T-cell (primary cell): ENCODE measurements at regions not wholly inside any gene's neighbourhood (a gene's known extent, or its start where the extent isn't known, plus 50 kb on each side); places are given as distances from the start of the nearest gene placed in this dataset.

Experiments used
- ATAC-seq, 4 experiments: fragments of 200-7000 bp in 3 of 4; fragments of 150-1000 bp in 1 of 4; cut with Tn5 transposase; replicated peaks in 1 of 4; 1 replicate in 3 of 4; 2 replicates in 1 of 4; pipeline ENCODE4 v1.10.0; 2021; ENCODE audit warnings: moderate library complexity in 3 of 4, mild to moderate bottlenecking in 2 of 4, moderate number of reproducible peaks in 1 of 4
- CTCF ChIA-PET, 2 donors: fragments of 300-600 bp; sonication (Branson Sonifier 250); formaldehyde crosslinking; loops; one replicate each; lab custom pipeline; 2022; ENCODE audit warnings: antibody characterized with exemption in 2 of 2; lab: Charles Lee
- POLR2A ChIA-PET, 2 donors: fragments of 300-600 bp; sonication (Branson Sonifier 250); formaldehyde crosslinking; loops; one replicate each; lab custom pipeline; 2022; ENCODE audit warnings: antibody characterized with exemption in 2 of 2; lab: Charles Lee
- DNase-seq, 35 experiments: peaks; one replicate each; pipeline versions ENCODE4 v3.0.0 to v3.0.0-alpha.2; 2013 to 2023
- H3K27ac ChIP-seq: one replicate; pipeline ENCODE4 v1.5.1; 2013; ENCODE audit warnings: low read length
- H3K27me3 ChIP-seq, 2 experiments: replicated peaks in 1 of 2; 1 replicate in 1 of 2; 2 replicates in 1 of 2; pipeline versions ENCODE4 v1.6.1 to v1.7.0; 2013; ENCODE audit warnings: low read length in 1 of 2, mixed read lengths in 1 of 2; ENCODE audit not compliant: control insufficient read depth in 2 of 2, insufficient read depth in 2 of 2; ENCODE audit errors: extremely low read depth in 1 of 2
- H3K36me3 ChIP-seq, 2 donors: 1 replicate in 1 of 2; 2 replicates in 1 of 2; pipeline versions ENCODE4 v1.6.1 to v1.7.0; 2013; ENCODE audit warnings: low read length in 1 of 2; ENCODE audit not compliant: control insufficient read depth in 2 of 2, insufficient read depth in 1 of 2; ENCODE audit errors: extremely low read depth in 1 of 2
- H3K4me1 ChIP-seq, 2 experiments: 1 replicate in 1 of 2; 2 replicates in 1 of 2; pipeline versions ENCODE4 v1.6.1 to v1.7.0; 2013; ENCODE audit warnings: low read length in 2 of 2, mixed read lengths in 1 of 2; ENCODE audit not compliant: insufficient read depth in 2 of 2, control insufficient read depth in 1 of 2; ENCODE audit errors: extremely low read depth in 1 of 2
- H3K4me3 ChIP-seq, 2 donors: 1 replicate in 1 of 2; 2 replicates in 1 of 2; pipeline versions ENCODE4 v1.5.1 to v1.7.0; 2013; ENCODE audit warnings: mild to moderate bottlenecking in 2 of 2, low read length in 1 of 2, moderate library complexity in 1 of 2; ENCODE audit not compliant: control insufficient read depth in 1 of 2; ENCODE audit errors: extremely low read depth in 1 of 2
- H3K9me3 ChIP-seq: 2 replicates; pipeline ENCODE4 v1.7.0; 2013
- H3K27ac Mint-ChIP-seq, 2 donors: one replicate each; pipeline ENCODE4 v1.8.0; 2020 to 2021; ENCODE audit warnings: mild to moderate bottlenecking in 2 of 2, mixed read lengths in 2 of 2
- H3K27me3 Mint-ChIP-seq, 2 donors: one replicate each; pipeline ENCODE4 v1.8.0; 2021 to 2022; ENCODE audit warnings: mixed read lengths in 2 of 2
- H3K36me3 Mint-ChIP-seq: one replicate; pipeline ENCODE4 v1.8.0; 2021; ENCODE audit warnings: mixed read lengths
- H3K4me1 Mint-ChIP-seq, 3 donors: one replicate each; pipeline ENCODE4 v1.8.0; 2020 to 2022; ENCODE audit warnings: mixed read lengths in 3 of 3, mild to moderate bottlenecking in 1 of 3
- H3K4me3 Mint-ChIP-seq, 3 donors: one replicate each; pipeline ENCODE4 v1.8.0; 2020 to 2022; ENCODE audit warnings: mild to moderate bottlenecking in 3 of 3, mixed read lengths in 3 of 3, moderate library complexity in 3 of 3
- H3K9me3 Mint-ChIP-seq, 3 donors: one replicate each; pipeline ENCODE4 v1.8.0; 2020 to 2022; ENCODE audit warnings: mixed read lengths in 3 of 3
- WGBS: methylation state at CpG from one replicate; pipeline ENCODE4 v1.1.5; 2013; ENCODE audit warnings: missing lambda C conversion rate; ENCODE audit not compliant: insufficient coverage; 5-methylcytosine and 5-hydroxymethylcytosine counted together

- Histone ChIP-seq H3K36me3 (no peaks in the 10 kb centered on the region), H3K27me3 (no peaks in the 10 kb centered on the region), H3K9me3 (no peaks in the 10 kb centered on the region), H3K27ac (no peak overlapping the region), H3K4me1 (no peaks in the 10 kb centered on the region), H3K4me3 (no peak overlapping the region)
- DNase-seq (no peak), ATAC-seq (no peak)
- no peak overlapping the region for H3K4me3 Mint-ChIP-seq
- 83% methylated on average over 2 of the region's 2 CpGs for WGBS
- ChIA-PET CTCF (no interaction called here), POLR2A (no interaction called here)
- H3K36me3 Mint-ChIP-seq: no peaks in the 10 kb centered on the region
- H3K27ac Mint-ChIP-seq: no peak overlapping the region
- no peaks in the 10 kb centered on the region for H3K4me1 Mint-ChIP-seq
- peaks cover 0 to 8% (median 6%) of the 10 kb centered on the region in 3 donors for H3K9me3 Mint-ChIP-seq
- H3K27me3 Mint-ChIP-seq: no peaks in the 10 kb centered on the region
These were observed 297.1 kb downstream of the NSUN3 start for GRCh38 chr3:94359996-94360395.

GRCh38 chr3:94360987-94361386 is 298.1 kb downstream of the NSUN3 start:
- no peak overlapping the region for H3K27ac Mint-ChIP-seq
- Histone ChIP-seq H3K36me3 (no peaks in the 10 kb centered on the region), H3K27me3 (no peaks in the 10 kb centered on the region), H3K4me1 (no peaks in the 10 kb centered on the region), H3K27ac (no peak overlapping the region), H3K4me3 (no peak overlapping the region), H3K9me3 (no peaks in the 10 kb centered on the region)
- H3K27me3 Mint-ChIP-seq: no peaks in the 10 kb centered on the region
- CTCF ChIA-PET: no interaction called here
- peaks cover 3 to 10% (median 6%) of the 10 kb centered on the region in 3 donors for H3K9me3 Mint-ChIP-seq
- no peaks in the 10 kb centered on the region for H3K4me1 Mint-ChIP-seq
- H3K4me3 Mint-ChIP-seq: no peak overlapping the region
- POLR2A ChIA-PET: interaction anchor here in 1 of 2 donors (0.7 kb wide), 1 partner anchor 117 kb away, joined by 3 read pairs; no protein-coding TSS in a partner anchor
- ATAC-seq: no peak
- DNase-seq: no peak
- no peaks in the 10 kb centered on the region for H3K36me3 Mint-ChIP-seq

GRCh38 chr3:94362393-94362792 is 299.5 kb downstream of the NSUN3 start:
- DNase-seq (no peak), ATAC-seq (no peak)
- Mint-ChIP-seq H3K4me3 (no peak overlapping the region), H3K27ac (no peak overlapping the region), H3K9me3 (peaks cover 5 to 12% (median 6%) of the 10 kb centered on the region in 3 donors), H3K36me3 (no peaks in the 10 kb centered on the region), H3K4me1 (no peaks in the 10 kb centered on the region), H3K27me3 (no peaks in the 10 kb centered on the region)
- Histone ChIP-seq H3K4me1 (no peaks in the 10 kb centered on the region), H3K9me3 (no peaks in the 10 kb centered on the region), H3K27me3 (no peaks in the 10 kb centered on the region), H3K4me3 (no peak overlapping the region), H3K27ac (no peak overlapping the region), H3K36me3 (no peaks in the 10 kb centered on the region)
- no CpG with 5 or more reads among the region's 4 CpGs for WGBS
- ChIA-PET CTCF (no interaction called here), POLR2A (no interaction called here)

- no peak overlapping the region for H3K27ac Mint-ChIP-seq
- no peak overlapping the region for H3K4me3 Mint-ChIP-seq
- H3K4me3 ChIP-seq: no peak overlapping the region
- H3K9me3 Mint-ChIP-seq: peaks cover under 1 to 19% (median 19%) of the 10 kb centered on the region in 3 donors
- H3K36me3 ChIP-seq: no peaks in the 10 kb centered on the region
- no peaks in the 10 kb centered on the region for H3K4me1 Mint-ChIP-seq
- ChIA-PET POLR2A (no interaction called here), CTCF (no interaction called here)
- H3K4me1 ChIP-seq: no peaks in the 10 kb centered on the region
- no peaks in the 10 kb centered on the region for H3K9me3 ChIP-seq
- WGBS: 100% methylated on average over 3 of the region's 3 CpGs
- H3K36me3 Mint-ChIP-seq: no peaks in the 10 kb centered on the region
- H3K27me3 Mint-ChIP-seq: no peaks in the 10 kb centered on the region
- H3K27me3 ChIP-seq: no peaks in the 10 kb centered on the region
- DNase-seq (no peak), ATAC-seq (no peak)
- H3K27ac ChIP-seq: no peak overlapping the region
These were observed 302.1 kb downstream of the NSUN3 start for GRCh38 chr3:94365006-94365405.

- H3K4me1 Mint-ChIP-seq: no peaks in the 10 kb centered on the region
- POLR2A ChIA-PET: no interaction called here
- peaks cover 7 to 24% (median 19%) of the 10 kb centered on the region in 3 donors for H3K9me3 Mint-ChIP-seq
- CTCF ChIA-PET: no interaction called here
- no peaks in the 10 kb centered on the region for H3K9me3 ChIP-seq
- H3K4me3 ChIP-seq: no peak overlapping the region
- no peaks in the 10 kb centered on the region for H3K4me1 ChIP-seq
- DNase-seq: no peak
- no peaks in the 10 kb centered on the region for H3K27me3 Mint-ChIP-seq
- H3K36me3 Mint-ChIP-seq: no peaks in the 10 kb centered on the region
- H3K36me3 ChIP-seq: no peaks in the 10 kb centered on the region
- ATAC-seq: no peak
- no peak overlapping the region for H3K4me3 Mint-ChIP-seq
- no peaks in the 10 kb centered on the region for H3K27me3 ChIP-seq
- H3K27ac Mint-ChIP-seq: no peak overlapping the region
- no peak overlapping the region for H3K27ac ChIP-seq
These were observed 309.2 kb downstream of the NSUN3 start for GRCh38 chr3:94372026-94372425.

GRCh38 chr3:94373456-94373855 is 310.6 kb downstream of the NSUN3 start:
- ChIA-PET CTCF (no interaction called here), POLR2A (no interaction called here)
- H3K36me3 Mint-ChIP-seq: no peaks in the 10 kb centered on the region
- Histone ChIP-seq H3K4me1 (no peaks in the 10 kb centered on the region), H3K27ac (no peak overlapping the region), H3K9me3 (no peaks in the 10 kb centered on the region), H3K36me3 (no peaks in the 10 kb centered on the region), H3K27me3 (no peaks in the 10 kb centered on the region), H3K4me3 (no peak overlapping the region)
- no peak overlapping the region for H3K27ac Mint-ChIP-seq
- H3K4me3 Mint-ChIP-seq: no peak overlapping the region
- no peaks in the 10 kb centered on the region for H3K4me1 Mint-ChIP-seq
- no peaks in the 10 kb centered on the region for H3K27me3 Mint-ChIP-seq
- DNase-seq (no peak), ATAC-seq (no peak)
- peaks cover 11 to 24% (median 16%) of the 10 kb centered on the region in 3 donors for H3K9me3 Mint-ChIP-seq

- Mint-ChIP-seq H3K27ac (no peak overlapping the region), H3K4me3 (no peak overlapping the region), H3K4me1 (no peaks in the 10 kb centered on the region), H3K36me3 (no peaks in the 10 kb centered on the region), H3K27me3 (no peaks in the 10 kb centered on the region), H3K9me3 (peaks cover 11 to 13% (median 13%) of the 10 kb centered on the region in 3 donors)
- Histone ChIP-seq H3K27me3 (no peaks in the 10 kb centered on the region), H3K4me3 (no peak overlapping the region), H3K36me3 (no peaks in the 10 kb centered on the region), H3K4me1 (no peaks in the 10 kb centered on the region), H3K27ac (no peak overlapping the region), H3K9me3 (no peaks in the 10 kb centered on the region)
- ChIA-PET CTCF (no interaction called here), POLR2A (no interaction called here)
- ATAC-seq: no peak
- no peak for DNase-seq
- no CpG with 5 or more reads among the region's 1 CpG for WGBS
These were observed 311.7 kb downstream of the NSUN3 start for GRCh38 chr3:94374439-94375161.
